GM10266 (cell line): ENCODE measurements at regions not wholly inside any gene's neighbourhood (a gene's known extent, or its start where the extent isn't known, plus 50 kb on each side); places are given as distances from the start of the nearest gene placed in this dataset.

ENCODE experiments used
- DNase-seq: peaks from one replicate; pipeline ENCODE4 v3.0.0; 2012; ENCODE audit errors: extremely low spot score
- TF ChIP-seq, protein P1 (sequence below): IDR thresholded peaks from 2 replicates; pipeline ENCODE4 v1.5.1; 2012; ENCODE audit warnings: mild to moderate bottlenecking, low read depth; ENCODE audit not compliant: control insufficient read depth, insufficient read depth; ENCODE audit errors: missing control alignments

DNA sequence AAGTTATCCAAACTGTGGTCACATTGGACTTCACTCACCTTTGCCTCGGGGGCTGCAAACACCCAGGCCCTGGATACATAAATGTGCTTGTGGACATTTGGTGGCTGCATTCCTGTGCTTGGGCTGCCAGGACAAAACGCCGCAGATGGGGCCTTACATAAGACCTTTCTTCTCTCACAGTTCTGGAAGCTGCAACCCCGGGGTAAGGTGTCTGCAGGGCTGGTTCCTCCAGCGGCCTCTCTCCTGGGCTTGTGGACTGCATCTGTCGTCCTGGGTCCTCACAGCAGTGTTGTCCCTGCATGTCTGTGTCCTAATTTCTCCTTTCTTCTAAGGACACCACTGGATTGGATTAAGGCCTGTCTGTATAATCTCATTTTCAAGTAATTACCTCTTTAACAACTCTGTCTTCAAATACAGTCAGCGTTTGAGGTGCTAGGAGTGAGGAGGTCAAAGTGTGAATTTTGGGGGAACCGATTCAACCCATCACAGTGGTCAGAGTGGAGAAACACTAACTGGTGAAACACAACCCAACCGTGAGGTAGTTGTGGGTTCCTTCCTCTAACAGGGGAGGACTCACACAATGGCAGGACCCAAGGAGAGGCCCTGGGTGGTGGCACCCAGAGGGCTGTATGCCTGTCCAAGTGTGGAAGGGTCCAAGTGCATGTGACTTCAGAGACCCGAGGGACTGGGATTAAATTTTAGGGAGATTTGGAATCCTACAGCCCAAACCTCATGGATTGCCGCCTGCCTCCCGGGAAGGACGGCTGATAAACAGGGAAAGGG, 415.6 kb downstream of the IRX2 start:
- DNase-seq, result no peak
- TF ChIP-seq, protein P1, sequence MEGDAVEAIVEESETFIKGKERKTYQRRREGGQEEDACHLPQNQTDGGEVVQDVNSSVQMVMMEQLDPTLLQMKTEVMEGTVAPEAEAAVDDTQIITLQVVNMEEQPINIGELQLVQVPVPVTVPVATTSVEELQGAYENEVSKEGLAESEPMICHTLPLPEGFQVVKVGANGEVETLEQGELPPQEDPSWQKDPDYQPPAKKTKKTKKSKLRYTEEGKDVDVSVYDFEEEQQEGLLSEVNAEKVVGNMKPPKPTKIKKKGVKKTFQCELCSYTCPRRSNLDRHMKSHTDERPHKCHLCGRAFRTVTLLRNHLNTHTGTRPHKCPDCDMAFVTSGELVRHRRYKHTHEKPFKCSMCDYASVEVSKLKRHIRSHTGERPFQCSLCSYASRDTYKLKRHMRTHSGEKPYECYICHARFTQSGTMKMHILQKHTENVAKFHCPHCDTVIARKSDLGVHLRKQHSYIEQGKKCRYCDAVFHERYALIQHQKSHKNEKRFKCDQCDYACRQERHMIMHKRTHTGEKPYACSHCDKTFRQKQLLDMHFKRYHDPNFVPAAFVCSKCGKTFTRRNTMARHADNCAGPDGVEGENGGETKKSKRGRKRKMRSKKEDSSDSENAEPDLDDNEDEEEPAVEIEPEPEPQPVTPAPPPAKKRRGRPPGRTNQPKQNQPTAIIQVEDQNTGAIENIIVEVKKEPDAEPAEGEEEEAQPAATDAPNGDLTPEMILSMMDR, result no peak

GRCh38 chr5:2335125-2335732, 416.2 kb downstream of the IRX2 start:
- no peak for DNase-seq
- TF ChIP-seq, protein P1, result no peak

- TF ChIP-seq, protein P1, result no peak
- DNase-seq, result no peak
Observed at GRCh38 chr5:2334719-2335118, 416.8 kb downstream of the IRX2 start.

- TF ChIP-seq, protein P1, result no peak
- DNase-seq, result no peak
Observed at GRCh38 chr5:2333291-2333690, 418.2 kb downstream of the IRX2 start.

GRCh38 chr5:2332521-2332920, 419.0 kb downstream of the IRX2 start:
- no peak for DNase-seq
- TF ChIP-seq, protein P1, result no peak

DNA sequence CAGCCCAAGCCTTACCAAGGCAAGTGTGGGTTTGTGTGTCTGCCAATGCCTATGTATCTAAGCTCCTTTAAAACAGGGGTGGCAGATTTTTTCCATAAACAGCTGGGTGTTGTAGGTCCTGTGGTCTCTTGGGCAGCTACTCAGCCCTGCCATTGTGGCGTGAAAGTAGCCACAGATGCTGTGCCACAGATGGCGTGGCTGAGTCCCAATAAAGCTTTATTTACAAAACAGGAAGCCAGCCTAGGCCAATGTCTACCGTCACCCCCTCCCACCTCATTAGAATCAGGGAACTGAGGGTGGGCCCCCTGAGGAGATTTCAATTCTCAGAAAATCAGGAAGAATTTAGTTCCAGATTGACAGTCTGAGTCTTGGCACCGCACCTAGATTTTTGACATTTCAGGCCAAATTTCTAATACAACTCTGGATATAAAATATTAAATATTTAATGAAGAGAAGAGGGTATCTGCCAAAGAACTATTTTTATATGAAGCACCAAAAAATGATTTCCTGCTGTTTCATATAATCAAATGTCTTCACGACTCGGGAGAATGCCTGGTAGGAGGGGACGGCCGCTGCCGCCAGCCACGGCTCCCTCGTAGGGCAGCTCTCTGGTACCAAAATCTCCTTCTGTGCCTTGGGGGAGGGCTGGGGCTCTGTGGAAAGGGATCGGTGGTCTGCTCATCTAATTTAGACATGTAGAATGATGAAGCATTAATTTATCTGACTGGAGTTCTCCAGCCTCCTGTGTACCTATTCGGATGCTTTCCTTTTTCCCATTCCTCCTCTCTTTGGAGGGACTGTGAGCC, 420.9 kb downstream of the IRX2 start:
- TF ChIP-seq, protein P1, result no peak

More for the DNA sequence above, 420.9 kb downstream of the IRX2 start:
- DNase-seq, result no peak
